ENCODE measurements at regions not wholly inside any gene's neighbourhood (a gene's known extent, or its start where the extent isn't known, plus 50 kb on each side); places are given as distances from the start of the nearest gene placed in this dataset.

DNA sequence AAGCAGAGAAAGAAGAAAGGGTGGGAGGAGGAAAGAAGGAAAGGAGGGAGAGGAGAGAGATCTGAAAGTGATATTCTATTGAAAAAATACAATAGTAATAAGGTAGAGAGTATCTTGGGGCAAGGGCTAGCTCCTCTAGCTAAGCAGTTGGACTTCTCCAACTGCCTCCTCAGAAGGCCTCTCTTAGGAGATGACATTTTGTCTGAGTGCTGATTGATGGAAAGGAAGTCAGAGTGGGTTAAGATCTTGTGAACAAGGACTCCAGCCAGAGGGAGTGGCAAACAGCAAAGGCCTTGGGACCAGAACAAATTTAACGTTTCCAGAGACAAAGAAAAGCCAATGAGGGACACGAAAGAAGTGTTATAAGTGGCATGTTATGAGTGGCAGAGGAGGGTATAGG is 111.8 kb upstream of the TNFAIP3 start:
- Histone ChIP-seq H3F3A (replicated peaks; ENCODE audit: insufficient read depth) (no peaks in the 10 kb centered on the region), H4K20me1 (ENCODE audit: insufficient read depth) (no peaks in the 10 kb centered on the region), H3K4me2 (no peak overlapping the region), H3K36me3 (replicated peaks in 1 of 2; ENCODE audit: control insufficient read depth in 1 of 2, insufficient read depth in 2 of 2, low read length in 1 of 2) (no peaks in the 10 kb centered on the region), H3K9ac (no peak overlapping the region), H3K4me3 (ENCODE audit: low read depth in 2 of 2, low read length in 1 of 2) (no peak overlapping the region), H3K4me1 (ENCODE audit: control insufficient read depth in 1 of 2, insufficient read depth in 2 of 2, low read depth in 1 of 2, low read length in 1 of 2) (no peaks in the 10 kb centered on the region), H3K9me3 (no peaks in the 10 kb centered on the region), H3K9me2 (no peaks in the 10 kb centered on the region), H2AFZ (ENCODE audit: low read depth) (no peak overlapping the region), H3K79me2 (ENCODE audit: insufficient read depth) (no peaks in the 10 kb centered on the region), H3K27ac (ENCODE audit: low read depth in 2 of 2, low read length in 1 of 2) (no peak overlapping the region), H3K27me3 (ENCODE audit: insufficient read depth) (no peaks in the 10 kb centered on the region)
- ChIA-PET CTCF (interaction anchor here (0.7 kb wide), 1 partner anchor 360 kb away, joined by 3 read pairs; no protein-coding TSS in a partner anchor), POLR2A (no interaction called here)
- 0% methylated on average over 2 of the region's 2 CpGs for WGBS (ENCODE audit: low lambda C conversion rate)
- DNase-seq = no peak
- no peak for TF ChIP-seq EP300 (IDR thresholded peaks at IDR 0.05; ENCODE audit: borderline replicate concordance in 1 of 2, low read depth in 1 of 2, low read length in 1 of 2)
- no peak for TF ChIP-seq YY1 (IDR thresholded peaks at IDR 0.05; ENCODE audit: low read depth)
- TF ChIP-seq, protein P1, sequence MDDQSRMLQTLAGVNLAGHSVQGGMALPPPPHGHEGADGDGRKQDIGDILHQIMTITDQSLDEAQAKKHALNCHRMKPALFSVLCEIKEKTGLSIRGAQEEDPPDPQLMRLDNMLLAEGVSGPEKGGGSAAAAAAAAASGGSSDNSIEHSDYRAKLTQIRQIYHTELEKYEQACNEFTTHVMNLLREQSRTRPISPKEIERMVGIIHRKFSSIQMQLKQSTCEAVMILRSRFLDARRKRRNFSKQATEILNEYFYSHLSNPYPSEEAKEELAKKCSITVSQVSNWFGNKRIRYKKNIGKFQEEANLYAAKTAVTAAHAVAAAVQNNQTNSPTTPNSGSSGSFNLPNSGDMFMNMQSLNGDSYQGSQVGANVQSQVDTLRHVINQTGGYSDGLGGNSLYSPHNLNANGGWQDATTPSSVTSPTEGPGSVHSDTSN (IDR thresholded peaks at IDR 0.05) = no peak
- no peak for TF ChIP-seq RXRA (IDR thresholded peaks at IDR 0.05; ENCODE audit: borderline replicate concordance, low read depth)
- TF ChIP-seq, protein P2, sequence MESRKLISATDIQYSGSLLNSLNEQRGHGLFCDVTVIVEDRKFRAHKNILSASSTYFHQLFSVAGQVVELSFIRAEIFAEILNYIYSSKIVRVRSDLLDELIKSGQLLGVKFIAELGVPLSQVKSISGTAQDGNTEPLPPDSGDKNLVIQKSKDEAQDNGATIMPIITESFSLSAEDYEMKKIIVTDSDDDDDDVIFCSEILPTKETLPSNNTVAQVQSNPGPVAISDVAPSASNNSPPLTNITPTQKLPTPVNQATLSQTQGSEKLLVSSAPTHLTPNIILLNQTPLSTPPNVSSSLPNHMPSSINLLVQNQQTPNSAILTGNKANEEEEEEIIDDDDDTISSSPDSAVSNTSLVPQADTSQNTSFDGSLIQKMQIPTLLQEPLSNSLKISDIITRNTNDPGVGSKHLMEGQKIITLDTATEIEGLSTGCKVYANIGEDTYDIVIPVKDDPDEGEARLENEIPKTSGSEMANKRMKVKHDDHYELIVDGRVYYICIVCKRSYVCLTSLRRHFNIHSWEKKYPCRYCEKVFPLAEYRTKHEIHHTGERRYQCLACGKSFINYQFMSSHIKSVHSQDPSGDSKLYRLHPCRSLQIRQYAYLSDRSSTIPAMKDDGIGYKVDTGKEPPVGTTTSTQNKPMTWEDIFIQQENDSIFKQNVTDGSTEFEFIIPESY (IDR thresholded peaks at IDR 0.05; ENCODE audit: borderline replicate concordance, low read depth) = no peak
- TF ChIP-seq SIN3A (IDR thresholded peaks at IDR 0.05; ENCODE audit: borderline replicate concordance, low read depth, low read length) = no peak
- no peak for TF ChIP-seq JUND (IDR thresholded peaks at IDR 0.05)
- no peak for TF ChIP-seq FOXJ3 (CRISPR knock-in tag; IDR thresholded peaks at IDR 0.05)
- no peak for TF ChIP-seq ELF1 (IDR thresholded peaks at IDR 0.05)
- TF ChIP-seq, protein P3, sequence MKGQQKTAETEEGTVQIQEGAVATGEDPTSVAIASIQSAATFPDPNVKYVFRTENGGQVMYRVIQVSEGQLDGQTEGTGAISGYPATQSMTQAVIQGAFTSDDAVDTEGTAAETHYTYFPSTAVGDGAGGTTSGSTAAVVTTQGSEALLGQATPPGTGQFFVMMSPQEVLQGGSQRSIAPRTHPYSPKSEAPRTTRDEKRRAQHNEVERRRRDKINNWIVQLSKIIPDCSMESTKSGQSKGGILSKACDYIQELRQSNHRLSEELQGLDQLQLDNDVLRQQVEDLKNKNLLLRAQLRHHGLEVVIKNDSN (IDR thresholded peaks at IDR 0.05; ENCODE audit: borderline replicate concordance, low read depth) = no peak
- TF ChIP-seq MEF2A (IDR thresholded peaks at IDR 0.05; ENCODE audit: borderline replicate concordance, low read depth) = no peak
- no peak for TF ChIP-seq NRF1 (IDR thresholded peaks at IDR 0.05; ENCODE audit: low read depth, low read length)
- no peak for TF ChIP-seq GATA2 (CRISPR knock-in tag; IDR thresholded peaks at IDR 0.05)

DNA sequence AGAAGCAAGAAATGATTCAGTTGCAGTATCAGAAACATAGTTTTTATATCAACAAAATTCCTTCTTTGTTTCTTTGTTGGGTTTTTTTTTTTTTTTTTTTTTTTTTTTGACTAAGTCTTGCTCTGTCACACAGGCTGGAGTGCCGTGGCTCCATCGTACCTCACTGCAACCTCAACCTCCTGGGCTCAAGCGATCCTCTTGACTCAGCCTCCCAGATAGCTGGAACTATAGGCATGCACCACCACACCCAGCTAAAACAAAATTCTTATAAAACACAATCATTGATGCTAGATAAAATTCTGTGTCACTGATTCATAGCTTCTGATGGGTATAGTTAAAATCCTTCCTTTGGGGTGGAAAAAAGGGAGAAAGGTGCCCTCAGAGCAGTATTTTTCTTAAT is 110.3 kb upstream of the TNFAIP3 start:
- Histone ChIP-seq H3K27ac (ENCODE audit: low read depth in 2 of 2, low read length in 1 of 2) (no peak overlapping the region), H3K9ac (no peak overlapping the region), H3K27me3 (ENCODE audit: insufficient read depth) (no peaks in the 10 kb centered on the region), H3K9me2 (no peaks in the 10 kb centered on the region), H4K20me1 (ENCODE audit: insufficient read depth) (no peaks in the 10 kb centered on the region), H3K36me3 (replicated peaks in 1 of 2; ENCODE audit: control insufficient read depth in 1 of 2, insufficient read depth in 2 of 2, low read length in 1 of 2) (no peaks in the 10 kb centered on the region), H2AFZ (ENCODE audit: low read depth) (no peak overlapping the region), H3K4me3 (ENCODE audit: low read depth in 2 of 2, low read length in 1 of 2) (no peak overlapping the region), H3K4me2 (no peak overlapping the region), H3K9me3 (no peaks in the 10 kb centered on the region), H3F3A (replicated peaks; ENCODE audit: insufficient read depth) (no peaks in the 10 kb centered on the region), H3K4me1 (ENCODE audit: control insufficient read depth in 1 of 2, insufficient read depth in 2 of 2, low read depth in 1 of 2, low read length in 1 of 2) (no peaks in the 10 kb centered on the region), H3K79me2 (ENCODE audit: insufficient read depth) (no peaks in the 10 kb centered on the region)
- 16% methylated on average over 3 of the region's 3 CpGs for WGBS (ENCODE audit: low lambda C conversion rate)
- ChIA-PET POLR2A (no interaction called here), CTCF (no interaction called here)
- no peak for DNase-seq
- TF ChIP-seq RFX5 (IDR thresholded peaks at IDR 0.05; ENCODE audit: low read length) (no peak), MXI1 (IDR thresholded peaks at IDR 0.05; ENCODE audit: low read depth, low read length) (no peak), SMC3 (IDR thresholded peaks at IDR 0.05; ENCODE audit: low read depth, low read length) (no peak)
- TF ChIP-seq, protein P2 (IDR thresholded peaks at IDR 0.05; ENCODE audit: borderline replicate concordance, low read depth) = no peak
- TF ChIP-seq, protein P4, sequence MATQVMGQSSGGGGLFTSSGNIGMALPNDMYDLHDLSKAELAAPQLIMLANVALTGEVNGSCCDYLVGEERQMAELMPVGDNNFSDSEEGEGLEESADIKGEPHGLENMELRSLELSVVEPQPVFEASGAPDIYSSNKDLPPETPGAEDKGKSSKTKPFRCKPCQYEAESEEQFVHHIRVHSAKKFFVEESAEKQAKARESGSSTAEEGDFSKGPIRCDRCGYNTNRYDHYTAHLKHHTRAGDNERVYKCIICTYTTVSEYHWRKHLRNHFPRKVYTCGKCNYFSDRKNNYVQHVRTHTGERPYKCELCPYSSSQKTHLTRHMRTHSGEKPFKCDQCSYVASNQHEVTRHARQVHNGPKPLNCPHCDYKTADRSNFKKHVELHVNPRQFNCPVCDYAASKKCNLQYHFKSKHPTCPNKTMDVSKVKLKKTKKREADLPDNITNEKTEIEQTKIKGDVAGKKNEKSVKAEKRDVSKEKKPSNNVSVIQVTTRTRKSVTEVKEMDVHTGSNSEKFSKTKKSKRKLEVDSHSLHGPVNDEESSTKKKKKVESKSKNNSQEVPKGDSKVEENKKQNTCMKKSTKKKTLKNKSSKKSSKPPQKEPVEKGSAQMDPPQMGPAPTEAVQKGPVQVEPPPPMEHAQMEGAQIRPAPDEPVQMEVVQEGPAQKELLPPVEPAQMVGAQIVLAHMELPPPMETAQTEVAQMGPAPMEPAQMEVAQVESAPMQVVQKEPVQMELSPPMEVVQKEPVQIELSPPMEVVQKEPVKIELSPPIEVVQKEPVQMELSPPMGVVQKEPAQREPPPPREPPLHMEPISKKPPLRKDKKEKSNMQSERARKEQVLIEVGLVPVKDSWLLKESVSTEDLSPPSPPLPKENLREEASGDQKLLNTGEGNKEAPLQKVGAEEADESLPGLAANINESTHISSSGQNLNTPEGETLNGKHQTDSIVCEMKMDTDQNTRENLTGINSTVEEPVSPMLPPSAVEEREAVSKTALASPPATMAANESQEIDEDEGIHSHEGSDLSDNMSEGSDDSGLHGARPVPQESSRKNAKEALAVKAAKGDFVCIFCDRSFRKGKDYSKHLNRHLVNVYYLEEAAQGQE (IDR thresholded peaks at IDR 0.05; ENCODE audit: low read depth, low read length) = no peak
- TF ChIP-seq, protein P5, sequence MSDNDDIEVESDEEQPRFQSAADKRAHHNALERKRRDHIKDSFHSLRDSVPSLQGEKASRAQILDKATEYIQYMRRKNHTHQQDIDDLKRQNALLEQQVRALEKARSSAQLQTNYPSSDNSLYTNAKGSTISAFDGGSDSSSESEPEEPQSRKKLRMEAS (IDR thresholded peaks at IDR 0.05; ENCODE audit: low read depth) = no peak
- TF ChIP-seq, protein P1 (IDR thresholded peaks at IDR 0.05) = no peak

All from SK-N-SH (cell line).